Islet of Langerhans (tissue), 1 donor: ENCODE measurements at regions not wholly inside any gene's neighbourhood (a gene's known extent, or its start where the extent isn't known, plus 50 kb on each side); places are given as distances from the start of the nearest gene placed in this dataset.

Source experiments
- FAIRE-seq: peaks from one replicate; lab custom pipeline; 2011; peaks lifted over from hg19 to GRCh38; lab: Jason Lieb, UNC

DNA sequence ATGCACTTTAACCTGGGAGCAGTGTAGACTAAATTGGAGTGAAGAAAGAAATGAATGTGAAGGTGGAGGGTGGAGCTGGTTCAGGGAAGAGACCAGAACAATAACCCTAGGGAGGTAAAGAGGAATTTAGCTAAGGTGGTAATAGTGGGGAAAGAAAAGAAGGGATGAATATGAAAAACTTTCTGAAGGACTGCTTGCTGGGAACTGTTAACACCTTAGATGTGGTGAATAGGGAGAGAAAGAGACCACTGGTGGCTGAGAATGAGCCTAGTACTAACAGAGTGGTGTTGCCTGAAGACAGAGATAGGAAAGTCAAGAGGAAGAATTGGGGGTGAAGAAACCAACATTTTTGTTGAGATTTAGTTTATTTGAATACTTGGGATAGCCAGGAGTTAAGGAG is 78.4 kb upstream of the HS3ST5 start:
- FAIRE-seq, result no peak

- FAIRE-seq, result no peak
Observed at GRCh38 chr6:114419175-114419574, 76.4 kb upstream of the HS3ST5 start.

DNA sequence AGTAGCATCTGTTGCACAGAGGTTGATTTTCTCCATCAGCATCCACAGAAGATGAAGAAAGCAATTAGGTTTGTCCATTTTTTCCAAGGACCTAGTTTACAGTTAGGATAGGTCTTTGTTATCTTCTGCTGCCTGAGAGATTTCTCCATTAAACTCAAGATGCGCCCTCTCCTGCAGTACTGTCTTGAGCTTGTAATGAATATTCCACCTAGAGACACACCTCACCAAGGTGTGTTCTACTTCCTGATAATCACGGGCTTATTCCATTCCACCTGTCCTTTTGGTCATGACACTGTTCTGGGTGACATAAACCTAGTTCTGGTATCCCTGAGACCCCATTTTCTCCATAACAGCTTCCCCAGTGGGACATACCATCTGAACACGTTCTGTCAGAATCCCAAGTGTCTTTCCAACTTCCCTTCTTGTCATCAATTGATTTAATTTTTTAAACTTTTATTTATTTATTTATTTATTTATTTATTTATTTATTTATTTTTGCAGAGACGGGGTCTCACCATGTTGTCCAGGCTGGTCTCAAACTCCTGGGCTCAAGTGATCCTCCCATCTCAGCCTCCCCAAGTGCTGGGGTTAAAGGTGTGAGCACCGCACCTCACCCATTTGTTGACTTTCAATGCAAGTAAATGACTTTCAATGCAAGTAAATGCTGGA is 75.6 kb upstream of the HS3ST5 start:
- FAIRE-seq, result no peak

GRCh38 chr6:114407426-114408035 is 64.7 kb upstream of the HS3ST5 start:
- FAIRE-seq, result no peak

- no peak for FAIRE-seq
Observed at GRCh38 chr6:114404339-114404955, 61.6 kb upstream of the HS3ST5 start.

DNA sequence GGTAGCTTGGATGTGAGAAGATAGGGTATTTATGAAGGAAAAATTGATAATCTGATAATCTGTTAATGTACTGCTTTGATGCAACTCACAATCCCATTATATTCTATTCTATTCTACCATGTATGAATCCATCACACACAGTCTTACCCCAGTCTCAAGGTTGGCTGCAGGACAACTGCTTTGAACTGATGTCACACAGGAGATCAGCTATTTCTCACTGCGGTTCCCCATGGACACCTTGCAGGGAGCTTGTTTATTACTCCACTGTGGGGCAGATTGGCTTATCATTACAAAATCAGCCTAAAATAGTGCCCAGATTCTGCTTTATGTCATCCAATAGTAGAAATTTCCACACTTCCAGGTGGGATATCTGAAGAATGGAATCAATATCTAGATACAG is 61.0 kb upstream of the HS3ST5 start:
- FAIRE-seq, result no peak

GRCh38 chr6:114398481-114398880 is 55.7 kb upstream of the HS3ST5 start:
- FAIRE-seq, result no peak
